ENCODE measurements at regions not wholly inside any gene's neighbourhood (a gene's known extent, or its start where the extent isn't known, plus 50 kb on each side); places are given as distances from the start of the nearest gene placed in this dataset.

GRCh38 chr7:130989101-130989795 is 255.2 kb upstream of the KLF14 start:
- no peak for TF ChIP-seq CTCF (conservative IDR thresholded peaks at IDR 0.05 in 1 of 2, IDR thresholded peaks at IDR 0.05 in 1 of 2; ENCODE audit: extremely low read depth in 1 of 2, insufficient read depth in 1 of 2, low read depth in 1 of 2, low read length in 2 of 2)
- TF ChIP-seq EZH2 (IDR thresholded peaks at IDR 0.05; ENCODE audit: borderline replicate concordance, low read length): no peak

All from mammary epithelial cell (primary cell).